Fibroblast of lung (primary cell): ENCODE measurements at regions not wholly inside any gene's neighbourhood (a gene's known extent, or its start where the extent isn't known, plus 50 kb on each side); places are given as distances from the start of the nearest gene placed in this dataset.

Experiments used
- DNase-seq, 2 donors: peaks; one replicate each; pipeline versions ENCODE4 v3.0.0 to v3.0.0-alpha.2; 2010; ENCODE audit warnings: low read depth in 2 of 2
- H2AFZ ChIP-seq: 2 replicates; pipeline ENCODE4 v1.5.1; 2012; ENCODE audit warnings: low read length, control low read depth, inconsistent platforms
- H3K27ac ChIP-seq: 2 replicates; pipeline ENCODE4 v1.5.1; 2011; ENCODE audit warnings: low read length, control low read depth; ENCODE audit not compliant: insufficient read depth
- H3K27me3 ChIP-seq: 2 replicates; pipeline ENCODE4 v1.5.1; 2011; ENCODE audit warnings: mild to moderate bottlenecking, low read length; ENCODE audit not compliant: control insufficient read depth, insufficient read depth
- H3K36me3 ChIP-seq: 2 replicates; pipeline ENCODE4 v1.5.1; 2011; ENCODE audit warnings: low read length; ENCODE audit not compliant: control insufficient read depth, insufficient read depth
- H3K4me1 ChIP-seq: 2 replicates; pipeline ENCODE4 v1.5.1; 2011; ENCODE audit warnings: low read length; ENCODE audit not compliant: control insufficient read depth, insufficient read depth; ENCODE audit errors: extremely low read depth
- H3K4me2 ChIP-seq: 2 replicates; pipeline ENCODE4 v1.5.1; 2011; ENCODE audit warnings: low read length, control low read depth; ENCODE audit not compliant: insufficient read depth; ENCODE audit errors: extremely low read depth
- H3K4me3 ChIP-seq, 4 experiments: fragments of 200-600 bp in 1 of 4; sonication (generic) in 1 of 4; replicated peaks in 1 of 4; 2 replicates each; pipeline ENCODE4 v1.5.1; 2011 to 2016; ENCODE audit warnings: low read length in 4 of 4, low read depth in 3 of 4, mild to moderate bottlenecking in 3 of 4, control low read depth in 2 of 4, inconsistent platforms in 1 of 4, mixed read lengths in 1 of 4; ENCODE audit not compliant: insufficient read depth in 1 of 4; ENCODE audit errors: control extremely low read depth in 1 of 4
- H3K79me2 ChIP-seq: 2 replicates; pipeline ENCODE4 v1.5.1; 2012; ENCODE audit warnings: mild to moderate bottlenecking, low read length, inconsistent platforms; ENCODE audit not compliant: control insufficient read depth, insufficient read depth
- H3K9ac ChIP-seq: 2 replicates; pipeline ENCODE4 v1.5.1; 2011; ENCODE audit warnings: mild to moderate bottlenecking, low read length, control low read depth; ENCODE audit not compliant: insufficient read depth
- H3K9me3 ChIP-seq: 2 replicates; pipeline ENCODE4 v1.5.1; 2012; ENCODE audit warnings: low read depth, low read length; ENCODE audit not compliant: control insufficient read depth, insufficient read depth
- H4K20me1 ChIP-seq: 2 replicates; pipeline ENCODE4 v1.5.1; 2011; ENCODE audit warnings: low read length; ENCODE audit not compliant: control insufficient read depth, insufficient read depth; ENCODE audit errors: extremely low read depth
- EZH2 ChIP-seq: IDR thresholded peaks from 2 replicates; pipeline ENCODE4 v1.5.1; 2012; ENCODE audit warnings: low read length, control low read depth, mild to moderate bottlenecking; ENCODE audit errors: missing control alignments
- TF ChIP-seq, protein P1 (sequence below), 2 donors: IDR thresholded peaks in 1 of 2; conservative IDR thresholded peaks in 1 of 2; 1 replicate in 1 of 2; 2 replicates in 1 of 2; pipeline ENCODE4 v1.5.1; 2011 to 2012; ENCODE audit warnings: low read length in 2 of 2, control low read depth in 1 of 2, inconsistent platforms in 1 of 2, low read depth in 1 of 2, mild to moderate bottlenecking in 1 of 2

DNA sequence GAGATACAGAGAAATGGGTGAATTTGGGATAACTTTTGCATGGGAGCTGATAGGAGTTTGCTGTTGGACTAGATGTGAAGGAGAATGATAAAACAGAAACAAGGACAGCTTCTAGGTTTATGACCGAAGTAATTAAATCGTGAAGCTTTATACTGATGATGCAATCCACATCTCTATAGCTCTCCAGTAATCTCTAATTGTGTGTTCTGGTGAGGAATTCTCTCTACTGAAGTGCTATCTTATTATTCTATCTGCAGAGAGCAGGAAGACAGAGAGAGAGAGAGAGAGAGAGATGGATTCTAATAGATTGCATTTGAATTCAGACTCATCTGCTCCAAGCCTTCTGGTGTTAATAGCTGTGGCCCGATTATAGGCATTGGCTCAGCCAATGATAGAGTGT, 113.5 kb upstream of the FRMD4B start:
- Histone ChIP-seq H3K9ac (no peak overlapping the region), H3K9me3 (no peaks in the 10 kb centered on the region), H3K36me3 (no peaks in the 10 kb centered on the region), H3K79me2 (no peaks in the 10 kb centered on the region), H3K4me1 (no peaks in the 10 kb centered on the region), H3K27me3 (no peaks in the 10 kb centered on the region), H3K27ac (no peak overlapping the region), H4K20me1 (no peaks in the 10 kb centered on the region), H3K4me2 (no peak overlapping the region), H2AFZ (no peak overlapping the region), H3K4me3 (no peak overlapping the region)
- TF ChIP-seq, protein P1, sequence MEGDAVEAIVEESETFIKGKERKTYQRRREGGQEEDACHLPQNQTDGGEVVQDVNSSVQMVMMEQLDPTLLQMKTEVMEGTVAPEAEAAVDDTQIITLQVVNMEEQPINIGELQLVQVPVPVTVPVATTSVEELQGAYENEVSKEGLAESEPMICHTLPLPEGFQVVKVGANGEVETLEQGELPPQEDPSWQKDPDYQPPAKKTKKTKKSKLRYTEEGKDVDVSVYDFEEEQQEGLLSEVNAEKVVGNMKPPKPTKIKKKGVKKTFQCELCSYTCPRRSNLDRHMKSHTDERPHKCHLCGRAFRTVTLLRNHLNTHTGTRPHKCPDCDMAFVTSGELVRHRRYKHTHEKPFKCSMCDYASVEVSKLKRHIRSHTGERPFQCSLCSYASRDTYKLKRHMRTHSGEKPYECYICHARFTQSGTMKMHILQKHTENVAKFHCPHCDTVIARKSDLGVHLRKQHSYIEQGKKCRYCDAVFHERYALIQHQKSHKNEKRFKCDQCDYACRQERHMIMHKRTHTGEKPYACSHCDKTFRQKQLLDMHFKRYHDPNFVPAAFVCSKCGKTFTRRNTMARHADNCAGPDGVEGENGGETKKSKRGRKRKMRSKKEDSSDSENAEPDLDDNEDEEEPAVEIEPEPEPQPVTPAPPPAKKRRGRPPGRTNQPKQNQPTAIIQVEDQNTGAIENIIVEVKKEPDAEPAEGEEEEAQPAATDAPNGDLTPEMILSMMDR (conservative IDR thresholded peaks at IDR 0.05 in 1 of 2, IDR thresholded peaks at IDR 0.05 in 1 of 2; ENCODE audit: low read depth in 1 of 2, low read length in 2 of 2) = no peak
- TF ChIP-seq EZH2 = no peak
- DNase-seq = no peak

DNA sequence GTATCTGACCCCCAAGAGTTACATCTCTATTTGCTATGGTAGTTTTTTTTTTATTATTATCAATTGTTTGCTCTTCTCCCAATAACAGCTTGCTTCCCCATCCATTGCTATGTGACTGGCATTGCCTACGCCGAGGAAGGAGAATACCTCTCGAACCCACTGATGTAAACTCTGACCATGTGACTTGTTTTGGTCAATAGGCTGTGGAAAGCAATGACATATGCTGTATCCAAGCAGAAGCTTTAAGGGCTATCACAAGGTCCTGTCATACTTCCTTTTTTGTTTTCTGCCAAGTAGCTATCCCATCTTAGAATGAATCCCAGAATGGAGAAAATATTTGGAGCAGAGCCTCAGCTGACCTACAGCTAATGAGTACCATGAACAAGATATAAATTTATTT, 111.0 kb upstream of the FRMD4B start:
- Histone ChIP-seq H3K4me3 (no peak overlapping the region), H2AFZ (no peak overlapping the region), H3K4me1 (no peaks in the 10 kb centered on the region), H4K20me1 (no peaks in the 10 kb centered on the region), H3K27me3 (no peaks in the 10 kb centered on the region), H3K9me3 (no peaks in the 10 kb centered on the region), H3K36me3 (no peaks in the 10 kb centered on the region), H3K27ac (no peak overlapping the region), H3K9ac (no peak overlapping the region), H3K79me2 (no peaks in the 10 kb centered on the region), H3K4me2 (no peak overlapping the region)
- no peak for DNase-seq
- TF ChIP-seq, protein P1 (conservative IDR thresholded peaks at IDR 0.05 in 1 of 2, IDR thresholded peaks at IDR 0.05 in 1 of 2; ENCODE audit: low read depth in 1 of 2, low read length in 2 of 2) = no peak
- no peak for TF ChIP-seq EZH2

DNA sequence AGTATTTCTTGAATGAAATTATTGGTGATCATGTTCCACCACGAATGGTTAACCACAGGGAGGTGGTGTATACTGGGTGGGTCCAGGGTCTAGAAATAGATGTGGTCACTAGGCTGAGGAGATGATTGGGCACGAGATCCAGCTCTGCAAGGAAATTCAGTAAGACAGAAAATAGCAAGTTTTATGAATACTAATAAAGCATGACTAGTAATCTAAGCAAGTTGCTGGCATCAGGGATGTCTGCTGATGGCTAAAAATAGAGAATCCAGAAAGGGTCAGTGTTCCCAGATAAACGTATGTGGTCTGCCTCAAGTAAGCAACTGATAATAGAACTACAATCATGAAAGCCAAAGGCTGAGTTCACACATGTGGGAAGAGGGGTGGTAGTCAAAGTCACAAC, 108.3 kb upstream of the FRMD4B start:
- H2AFZ ChIP-seq = no peak overlapping the region
- no peaks in the 10 kb centered on the region for H3K27me3 ChIP-seq
- H3K9ac ChIP-seq = no peak overlapping the region
- TF ChIP-seq EZH2 = no peak
- TF ChIP-seq, protein P1 (conservative IDR thresholded peaks at IDR 0.05 in 1 of 2, IDR thresholded peaks at IDR 0.05 in 1 of 2; ENCODE audit: low read depth in 1 of 2, low read length in 2 of 2) = no peak
- no peaks in the 10 kb centered on the region for H3K4me1 ChIP-seq
- no peak overlapping the region for H3K4me3 ChIP-seq
- no peak overlapping the region for H3K4me2 ChIP-seq
- no peaks in the 10 kb centered on the region for H3K79me2 ChIP-seq
- no peaks in the 10 kb centered on the region for H4K20me1 ChIP-seq
- H3K9me3 ChIP-seq = no peaks in the 10 kb centered on the region
- H3K27ac ChIP-seq = no peak overlapping the region
- DNase-seq = no peak
- no peaks in the 10 kb centered on the region for H3K36me3 ChIP-seq
